Activated CD4-positive, alpha-beta T cell treated with anti-CD3 and anti-CD28 coated beads, Interleukin-10, Interleukin-2, amounts not matched to agents 100 ng/mL and 50 ng/mL, durations not matched to agents 16 hours and 8 hours (primary cell): ENCODE measurements at regions not wholly inside any gene's neighbourhood (a gene's known extent, or its start where the extent isn't known, plus 50 kb on each side); places are given as distances from the start of the nearest gene placed in this dataset.

Source experiments
- DNase-seq: peaks from one replicate; pipeline ENCODE4 v3.0.0-alpha.2; 2020

- no peak for DNase-seq
Measured at GRCh38 chr10:108904163-108904838, 1019.0 kb downstream of the XPNPEP1 start.

DNA sequence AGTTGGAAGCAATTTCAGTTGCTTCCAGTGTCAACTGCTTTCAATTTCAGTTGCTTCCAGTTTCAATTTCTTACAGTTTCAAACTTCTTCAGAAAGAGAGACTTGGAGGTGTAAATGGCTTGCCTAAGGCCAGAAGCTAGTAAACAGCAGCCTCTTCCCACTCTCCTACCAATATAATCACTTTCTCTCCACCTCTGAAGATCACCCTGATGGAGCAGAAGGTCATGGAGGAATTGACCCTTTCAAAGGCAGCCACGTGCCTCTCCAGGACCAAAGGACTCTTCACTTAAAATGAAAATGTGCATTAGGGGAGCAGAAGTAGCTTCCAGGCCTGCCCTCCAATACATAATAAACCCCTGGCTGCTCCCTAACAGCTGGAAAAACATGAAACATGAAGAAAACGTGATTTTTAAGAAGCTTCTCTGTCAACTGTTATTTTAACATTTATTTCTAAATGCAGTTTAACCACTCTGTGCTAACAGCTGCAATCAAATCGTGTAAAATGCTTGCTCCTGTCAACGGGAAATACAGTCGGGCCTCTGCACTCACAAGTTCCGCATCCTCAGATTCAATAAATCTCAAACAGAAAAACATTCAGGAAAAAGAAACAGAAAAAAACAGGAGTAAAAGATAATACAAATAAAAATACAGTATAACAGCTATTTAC, 1020.6 kb downstream of the XPNPEP1 start:
- no peak for DNase-seq

GRCh38 chr10:108901781-108902618, 1021.3 kb downstream of the XPNPEP1 start:
- no peak for DNase-seq

DNA sequence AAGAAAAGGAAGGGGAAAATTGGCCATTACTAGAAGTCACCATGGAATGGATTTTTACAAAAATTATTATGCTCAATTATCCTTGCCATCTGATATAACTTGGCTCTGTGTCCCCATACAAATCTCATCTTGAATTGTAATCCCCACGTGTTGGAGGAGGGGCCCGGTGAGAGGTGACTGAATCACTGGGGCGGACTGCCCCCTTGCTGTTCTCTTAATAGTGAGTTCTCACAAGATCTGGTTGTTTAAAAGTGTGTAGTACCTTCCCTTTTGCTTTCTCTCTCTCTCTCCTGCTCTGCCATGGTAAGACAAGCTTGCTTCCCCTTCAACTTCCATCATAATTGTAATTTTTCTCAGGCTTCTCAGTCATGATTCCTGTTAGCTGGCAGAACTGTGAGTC, 1023.6 kb downstream of the XPNPEP1 start:
- no peak for DNase-seq

GRCh38 chr10:108894402-108895301, 1028.7 kb downstream of the XPNPEP1 start:
- no peak for DNase-seq

DNA sequence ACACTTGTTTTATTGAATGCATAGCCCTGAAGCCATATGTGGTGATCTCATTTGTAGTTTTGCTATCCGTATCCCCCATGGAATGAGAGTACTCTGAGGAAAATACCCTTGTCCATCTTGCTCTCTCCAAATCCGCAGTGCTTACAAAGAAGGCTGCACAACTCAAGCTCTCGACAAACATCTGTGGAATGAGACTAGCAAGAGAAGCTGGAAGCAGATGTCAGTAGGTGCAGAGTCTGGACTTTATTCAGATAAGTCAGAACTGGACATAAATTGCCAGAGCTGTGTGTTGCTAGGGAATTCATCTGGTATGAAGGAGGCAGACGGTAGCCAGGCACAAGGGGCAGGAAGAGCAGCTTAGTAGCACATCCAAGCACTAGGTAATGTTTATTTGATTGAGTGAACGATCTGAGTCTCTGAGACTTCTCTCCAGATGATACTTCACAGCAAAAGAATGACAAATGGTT, 1046.2 kb downstream of the XPNPEP1 start:
- no peak for DNase-seq

DNA sequence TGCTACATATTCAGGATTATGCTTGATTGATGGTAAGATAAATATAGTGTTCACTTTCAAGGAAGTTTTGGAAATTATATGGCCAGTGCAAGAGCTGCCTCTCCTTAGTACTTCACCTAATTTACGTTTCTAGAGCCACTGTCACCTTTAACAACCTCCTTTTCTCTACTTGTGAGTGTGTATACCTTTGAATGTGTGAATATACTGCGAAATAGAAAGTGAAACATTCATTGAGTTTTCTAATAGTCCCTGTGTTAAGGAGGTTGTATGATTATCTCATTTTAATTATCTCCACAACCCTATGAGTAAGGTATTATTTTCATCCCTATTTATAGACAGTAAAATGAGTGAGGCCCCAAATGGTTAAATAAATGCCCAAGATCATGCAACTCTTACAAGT, 1050.5 kb downstream of the XPNPEP1 start:
- no peak for DNase-seq

DNA sequence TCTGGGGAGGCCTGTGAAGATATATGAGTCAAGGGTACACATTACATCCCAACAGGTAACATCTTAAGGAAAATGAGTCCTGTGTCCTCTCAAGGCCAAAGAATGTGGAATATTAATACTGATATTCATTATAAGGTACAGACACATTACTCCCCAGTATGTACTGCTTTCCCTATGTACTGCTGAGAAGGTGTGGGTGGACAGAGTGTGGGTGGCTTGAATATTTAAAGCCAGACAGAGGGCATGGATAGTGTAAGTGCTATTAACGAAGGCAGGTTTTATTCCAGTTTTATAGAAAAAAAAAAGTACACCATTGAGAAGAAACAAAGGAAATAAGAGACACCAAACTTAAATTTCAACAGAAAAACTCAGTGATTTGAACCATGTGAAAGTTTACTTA, 1054.4 kb downstream of the XPNPEP1 start:
- DNase-seq = no peak

- no peak for DNase-seq
Measured at GRCh38 chr10:108862676-108863350, 1060.5 kb downstream of the XPNPEP1 start.

- DNase-seq = no peak
Measured at GRCh38 chr10:108861181-108861754, 1062.0 kb downstream of the XPNPEP1 start.

- no peak for DNase-seq
Measured at GRCh38 chr10:108852211-108852610, 1071.1 kb downstream of the XPNPEP1 start.

DNA sequence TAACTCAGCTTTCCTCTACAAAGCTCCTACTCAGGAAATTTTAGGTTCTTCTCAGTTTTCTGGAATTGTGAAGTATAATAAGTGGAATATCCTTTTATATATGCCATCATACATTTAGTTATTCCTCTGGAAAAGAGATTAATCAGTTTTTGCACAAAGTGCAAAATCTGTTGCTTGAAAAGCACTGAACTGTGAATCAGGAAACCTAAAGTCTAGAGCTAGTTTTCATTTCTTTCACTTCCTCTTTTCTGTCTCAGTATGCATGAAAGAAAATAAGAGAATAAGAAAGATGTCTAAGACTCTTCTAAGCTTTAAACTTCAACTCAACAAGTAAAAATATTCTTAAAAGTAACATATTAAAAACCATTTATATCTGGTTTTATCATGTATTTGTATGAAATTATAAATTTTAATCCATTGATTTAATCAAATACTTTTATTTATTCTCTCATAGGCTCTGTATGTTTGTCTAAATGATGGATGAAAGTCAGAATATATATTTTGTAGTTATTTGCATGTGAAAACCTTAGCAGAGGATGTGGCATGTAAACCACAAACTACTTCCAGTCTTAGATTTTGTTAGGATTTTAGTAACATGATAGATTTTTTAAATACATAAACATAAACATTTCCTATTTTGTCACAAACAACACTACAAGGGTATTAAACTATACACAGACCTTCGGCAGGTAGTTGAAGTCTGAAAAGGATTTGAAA, 1073.0 kb downstream of the XPNPEP1 start:
- DNase-seq = no peak

DNA sequence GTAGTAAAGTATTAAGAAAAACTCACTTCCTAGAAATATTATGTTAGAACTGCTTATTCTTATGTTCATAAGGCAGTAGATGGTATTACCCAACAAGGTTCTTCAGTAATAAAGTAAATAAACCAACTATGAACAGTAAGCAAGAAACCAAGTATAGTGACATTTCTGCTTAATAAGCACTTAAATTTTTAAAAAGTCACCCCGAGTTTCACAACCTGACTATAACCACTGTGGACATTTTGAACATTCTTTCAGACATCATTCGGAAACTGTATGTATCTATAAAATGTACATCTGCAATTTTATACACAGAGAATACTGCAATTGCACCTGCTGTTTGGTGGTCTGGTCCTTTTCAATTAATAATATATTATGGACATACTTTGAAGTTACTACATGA, 1073.6 kb downstream of the XPNPEP1 start:
- DNase-seq = no peak

DNA sequence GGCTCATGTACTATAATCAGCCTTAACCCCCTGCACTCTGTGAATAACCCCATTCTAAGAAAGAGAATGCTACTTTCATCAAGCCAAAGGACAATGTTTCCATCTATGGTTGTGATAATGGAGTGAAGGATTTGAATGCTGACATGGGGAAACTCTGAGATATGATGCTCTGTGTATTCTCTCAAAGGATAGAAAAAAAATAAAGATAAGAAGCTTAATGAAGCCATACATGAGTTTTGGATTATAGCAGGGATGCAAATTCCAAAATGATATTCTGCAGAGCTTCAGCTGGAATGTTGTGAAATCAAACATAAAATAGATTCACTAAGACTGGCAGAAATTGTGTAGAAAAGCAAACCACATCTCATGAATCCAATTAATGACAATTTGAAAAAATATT, 1074.1 kb downstream of the XPNPEP1 start:
- DNase-seq = no peak

GRCh38 chr10:108848046-108848445, 1075.3 kb downstream of the XPNPEP1 start:
- no peak for DNase-seq

GRCh38 chr10:108840944-108841343, 1082.4 kb downstream of the XPNPEP1 start:
- no peak for DNase-seq

DNA sequence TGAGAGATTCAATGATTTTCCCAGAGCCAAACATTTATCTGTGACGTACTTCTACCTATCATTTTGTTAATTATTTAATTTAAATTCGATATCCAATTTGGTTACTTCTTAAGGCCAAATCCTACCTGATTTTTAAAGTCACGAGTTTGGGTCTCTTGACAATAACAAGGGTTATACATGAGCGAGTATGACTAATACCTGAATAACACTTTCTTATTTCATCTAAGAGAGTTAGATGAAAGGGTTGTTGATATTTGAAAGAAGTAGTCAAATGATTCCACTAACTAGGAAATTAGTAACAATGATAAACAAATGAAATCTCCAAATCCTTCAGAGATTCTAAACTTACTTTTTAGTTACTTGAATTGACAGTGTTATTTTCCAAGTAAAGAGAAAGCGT, 1086.9 kb downstream of the XPNPEP1 start:
- DNase-seq = no peak

- DNase-seq = no peak
Measured at GRCh38 chr10:108822026-108822425, 1101.3 kb downstream of the XPNPEP1 start.

GRCh38 chr10:108819302-108819701, 1104.0 kb downstream of the XPNPEP1 start:
- no peak for DNase-seq

GRCh38 chr10:108817584-108817983, 1105.7 kb downstream of the XPNPEP1 start:
- DNase-seq = no peak

GRCh38 chr10:108817135-108817534, 1106.2 kb downstream of the XPNPEP1 start:
- no peak for DNase-seq
